ENCODE measurements at regions not wholly inside any gene's neighbourhood (a gene's known extent, or its start where the extent isn't known, plus 50 kb on each side); places are given as distances from the start of the nearest gene placed in this dataset.

- FAIRE-seq (no peak), DNase-seq (ENCODE audit: low spot score) (no peak)
These were observed 117.6 kb upstream of the SOX1 start for GRCh38 chr13:111949311-111949710.

GRCh38 chr13:111950697-111951096, 116.3 kb upstream of the SOX1 start:
- DNase-seq (ENCODE audit: low spot score) (no peak), FAIRE-seq (no peak)

GRCh38 chr13:111952032-111952431, 114.9 kb upstream of the SOX1 start:
- FAIRE-seq = no peak
- DNase-seq (ENCODE audit: low spot score) = no peak

- FAIRE-seq (no peak), DNase-seq (ENCODE audit: low spot score) (no peak)
These were observed 114.1 kb upstream of the SOX1 start for GRCh38 chr13:111952814-111953213.

- DNase-seq (ENCODE audit: low spot score) = no peak
- no peak for FAIRE-seq
These were observed 113.3 kb upstream of the SOX1 start for GRCh38 chr13:111953546-111954178.

- FAIRE-seq = peak; percentile 86
- DNase-seq (ENCODE audit: low spot score) = peak; percentile 83
These were observed 112.1 kb upstream of the SOX1 start for GRCh38 chr13:111954661-111955411.

GRCh38 chr13:111955412-111956065, 111.4 kb upstream of the SOX1 start:
- no peak for FAIRE-seq
- DNase-seq (ENCODE audit: low spot score) = no peak

GRCh38 chr13:111956261-111957151, 110.4 kb upstream of the SOX1 start:
- FAIRE-seq = no peak
- DNase-seq (ENCODE audit: low spot score) = no peak

- no peak for FAIRE-seq
- DNase-seq (ENCODE audit: low spot score) = no peak
These were observed 109.0 kb upstream of the SOX1 start for GRCh38 chr13:111957913-111958450.

GRCh38 chr13:111958612-111959395, 108.1 kb upstream of the SOX1 start:
- DNase-seq (ENCODE audit: low spot score) (no peak), FAIRE-seq (no peak)

- no peak for FAIRE-seq
These were observed 106.7 kb upstream of the SOX1 start for GRCh38 chr13:111960152-111960772.

GRCh38 chr13:111961236-111961635, 105.7 kb upstream of the SOX1 start:
- FAIRE-seq = no peak
- no peak for DNase-seq (ENCODE audit: low spot score)

More at GRCh38 chr13:111960152-111960772, 106.7 kb upstream of the SOX1 start:
- no peak for DNase-seq (ENCODE audit: low spot score)

- no peak for DNase-seq (ENCODE audit: low spot score)
- no peak for FAIRE-seq
These were observed 105.2 kb upstream of the SOX1 start for GRCh38 chr13:111961651-111962192.

- DNase-seq (ENCODE audit: low spot score) = no peak
- FAIRE-seq = no peak
These were observed 104.5 kb upstream of the SOX1 start for GRCh38 chr13:111962431-111962891.

GRCh38 chr13:111963031-111963430, 103.9 kb upstream of the SOX1 start:
- FAIRE-seq = no peak
- no peak for DNase-seq (ENCODE audit: low spot score)

GRCh38 chr13:111964411-111965035, 102.4 kb upstream of the SOX1 start:
- no peak for FAIRE-seq
- DNase-seq (ENCODE audit: low spot score) = no peak

- no peak for FAIRE-seq
- DNase-seq (ENCODE audit: low spot score) = no peak
These were observed 101.3 kb upstream of the SOX1 start for GRCh38 chr13:111965466-111966214.

GRCh38 chr13:111966933-111967332, 100.0 kb upstream of the SOX1 start:
- FAIRE-seq (no peak), DNase-seq (ENCODE audit: low spot score) (no peak)

Data from RCC 7860 (cell line).